ENCODE measurements at regions not wholly inside any gene's neighbourhood (a gene's known extent, or its start where the extent isn't known, plus 50 kb on each side); places are given as distances from the start of the nearest gene placed in this dataset.

GRCh38 chr18:78582181-78582709 is 397.4 kb upstream of the SALL3 start:
- no peak for TF ChIP-seq CTCF (optimal IDR thresholded peaks at IDR 0.05 in 1 of 3, IDR thresholded peaks at IDR 0.05 in 1 of 3, conservative IDR thresholded peaks at IDR 0.05 in 1 of 3; ENCODE audit: extremely low read depth in 1 of 3, insufficient read depth in 2 of 3, low read length in 3 of 3)
- TF ChIP-seq EZH2 (IDR thresholded peaks at IDR 0.05; ENCODE audit: low read length): no peak

Measured in keratinocyte (primary cell).